Right lobe of liver (tissue), 6 donors: ENCODE measurements at regions not wholly inside any gene's neighbourhood (a gene's known extent, or its start where the extent isn't known, plus 50 kb on each side); places are given as distances from the start of the nearest gene placed in this dataset.

Source experiments
- ATAC-seq, 4 donors: fragments of 200-7000 bp; cut with Tn5 transposase; one replicate each; pipeline ENCODE4 v1.9.1; 2020; ENCODE audit warnings: mild to moderate bottlenecking in 4 of 4, moderate library complexity in 4 of 4
- DNase-seq, 3 donors: peaks; one replicate each; pipeline ENCODE4 v3.0.0-alpha.2; 2020
- H3K27ac ChIP-seq, 3 donors: fragments of 200-600 bp; one replicate each; pipeline ENCODE4 v1.8.0; 2022
- H3K27me3 ChIP-seq, 2 donors: fragments of 200-600 bp; one replicate each; pipeline ENCODE4 v1.8.0; 2022
- H3K36me3 ChIP-seq, 4 donors: fragments of 200-600 bp; sonication (generic) in 1 of 4; one replicate each; pipeline versions ENCODE4 v1.5.1 to v1.8.0; 2017 to 2022; ENCODE audit warnings: control low read depth in 1 of 4
- H3K4me1 ChIP-seq, 4 donors: fragments of 200-600 bp; sonication (generic) in 1 of 4; one replicate each; pipeline versions ENCODE4 v1.5.1 to v1.8.0; 2017 to 2022; ENCODE audit warnings: control low read depth in 1 of 4
- H3K4me3 ChIP-seq, 3 donors: fragments of 200-600 bp; one replicate each; pipeline ENCODE4 v1.8.0; 2022
- H3K9me3 ChIP-seq, 4 donors: fragments of 200-600 bp; sonication (generic) in 1 of 4; one replicate each; pipeline versions ENCODE4 v1.5.1 to v1.8.0; 2017 to 2022; ENCODE audit warnings: control low read depth in 1 of 4
- CTCF ChIP-seq, 4 donors: fragments of 200-600 bp in 3 of 4; fragments of 450-650 bp in 1 of 4; IDR thresholded peaks; one replicate each; pipeline versions ENCODE4 v1.5.1 to v1.8.0; 2016 to 2022; ENCODE audit warnings: antibody characterized with exemption in 4 of 4, mild to moderate bottlenecking in 2 of 4
- POLR2A ChIP-seq: fragments of 450-650 bp; IDR thresholded peaks from one replicate; pipeline ENCODE4 v1.6.1; 2017; ENCODE audit warnings: antibody characterized with exemption, mild to moderate bottlenecking
- WGBS: methylation state at CpG from one replicate; pipeline ENCODE4 v1.1.6; 2018; ENCODE audit warnings: low coverage, low lambda C conversion rate; ENCODE audit not compliant: insufficient coverage; ENCODE audit errors: missing lambda C conversion rate; 5-methylcytosine and 5-hydroxymethylcytosine counted together
- intact Hi-C, 2 donors: fragments of 100-400 bp; cut with DNase I; formaldehyde crosslinking; loops; one replicate each; pipeline versions ENCODE4 v1.11.2 to v1.14.1; 2022
- donor health status: DM: no; HTN: yes; CAD: no.
- donor health status: DM: no; HTN: no; CAD: no.
- donor health status: DM: no; HTN: no; CAD: no.
- donor health status: DM: no; HTN: yes; CAD: no.
- donor health status: DM: no; HTN: yes; CAD: no.

GRCh38 chr14:104494483-104494882, 85.1 kb upstream of the C14orf180 start:
- intact Hi-C loops = no loop called here
- Histone ChIP-seq H3K9me3 (no peaks in the 10 kb centered on the region), H3K27me3 (no peaks in the 10 kb centered on the region), H3K4me1 (no peaks in the 10 kb centered on the region), H3K4me3 (no peak overlapping the region), H3K36me3 (no peaks in the 10 kb centered on the region), H3K27ac (no peak overlapping the region)
- TF ChIP-seq POLR2A = no peak
- no peak for TF ChIP-seq CTCF (IDR thresholded peaks at IDR 0.05)
- ATAC-seq (no peak), DNase-seq (no peak)
- WGBS = 17% methylated on average over 3 of the region's 3 CpGs

- no peak overlapping the region for H3K27ac ChIP-seq
- ATAC-seq (no peak), DNase-seq (no peak)
- no peaks in the 10 kb centered on the region for H3K36me3 ChIP-seq
- intact Hi-C loops = no loop called here
- WGBS = 40% methylated on average over 3 of the region's 6 CpGs
- no peak overlapping the region for H3K4me3 ChIP-seq
- no peaks in the 10 kb centered on the region for H3K4me1 ChIP-seq
- TF ChIP-seq CTCF (IDR thresholded peaks at IDR 0.05) (no peak), POLR2A (no peak)
- no peaks in the 10 kb centered on the region for H3K27me3 ChIP-seq
- H3K9me3 ChIP-seq = no peaks in the 10 kb centered on the region
These were observed 83.5 kb upstream of the C14orf180 start for GRCh38 chr14:104496095-104496494.

- 64% methylated on average over 9 of the region's 15 CpGs for WGBS
- intact Hi-C loops = no loop called here
- H3K36me3 ChIP-seq = no peaks in the 10 kb centered on the region
- H3K27me3 ChIP-seq = no peaks in the 10 kb centered on the region
- peak in 1 of 3 donors; percentile 15 for DNase-seq
- TF ChIP-seq POLR2A (no peak), CTCF (IDR thresholded peaks at IDR 0.05) (no peak)
- no peaks in the 10 kb centered on the region for H3K4me1 ChIP-seq
- peak in 1 of 4 donors; percentile 29 for ATAC-seq
- H3K27ac ChIP-seq = no peak overlapping the region
- no peak overlapping the region for H3K4me3 ChIP-seq
- H3K9me3 ChIP-seq = peaks cover 0 to 4% (median 0%) of the 10 kb centered on the region in 4 donors
These were observed 79.5 kb upstream of the C14orf180 start for GRCh38 chr14:104499784-104500760.

- 67% methylated on average over 1 of the region's 1 CpG for WGBS
- H3K27me3 ChIP-seq = no peaks in the 10 kb centered on the region
- DNase-seq (no peak), ATAC-seq (no peak)
- no peak overlapping the region for H3K4me3 ChIP-seq
- no peak for TF ChIP-seq POLR2A
- no peak for TF ChIP-seq CTCF (IDR thresholded peaks at IDR 0.05)
- intact Hi-C loops = no loop called here
- H3K36me3 ChIP-seq = no peaks in the 10 kb centered on the region
- H3K27ac ChIP-seq = no peak overlapping the region
- H3K4me1 ChIP-seq = no peaks in the 10 kb centered on the region
- peaks cover 0 to 4% (median 0%) of the 10 kb centered on the region in 4 donors for H3K9me3 ChIP-seq
These were observed 77.5 kb upstream of the C14orf180 start for GRCh38 chr14:104502060-104502459.
